Peyer's patch (tissue), 4 donors: ENCODE measurements at regions not wholly inside any gene's neighbourhood (a gene's known extent, or its start where the extent isn't known, plus 50 kb on each side); places are given as distances from the start of the nearest gene placed in this dataset.

Experiments
- DNase-seq, 3 donors: peaks; one replicate each; pipeline ENCODE4 v3.0.0-alpha.2; 2017 to 2019
- H3K27ac ChIP-seq, 4 donors: fragments of 200-600 bp; sonication (generic); one replicate each; pipeline ENCODE4 v1.5.1; 2016 to 2019
- H3K27me3 ChIP-seq, 2 donors: fragments of 200-600 bp; sonication (generic); one replicate each; pipeline ENCODE4 v1.5.1; 2019
- H3K36me3 ChIP-seq, 3 donors: fragments of 200-600 bp; sonication (generic); one replicate each; pipeline ENCODE4 v1.5.1; 2016 to 2019
- H3K4me1 ChIP-seq, 4 donors: fragments of 200-600 bp; sonication (generic); one replicate each; pipeline ENCODE4 v1.5.1; 2016 to 2019
- H3K4me3 ChIP-seq, 4 donors: fragments of 200-600 bp; sonication (generic); 1 replicate in 3 of 4; 2 replicates in 1 of 4; pipeline ENCODE4 v1.5.1; 2016 to 2019; ENCODE audit warnings: mild to moderate bottlenecking in 1 of 4
- H3K9me3 ChIP-seq, 4 donors: fragments of 200-600 bp; sonication (generic); one replicate each; pipeline ENCODE4 v1.5.1; 2016 to 2019; ENCODE audit warnings: mild to moderate bottlenecking in 1 of 4
- POLR2A ChIP-seq, 2 donors: fragments of 450-650 bp; IDR thresholded peaks; one replicate each; pipeline ENCODE4 v1.5.1; 2017; ENCODE audit warnings: antibody characterized with exemption in 2 of 2, mild to moderate bottlenecking in 2 of 2, moderate library complexity in 2 of 2
- TF ChIP-seq, protein P1 (sequence below), 6 experiments: fragments of 450-650 bp in 4 of 6; fragments of 200-600 bp in 2 of 6; sonication (generic) in 1 of 6; IDR thresholded peaks; one replicate each; pipeline ENCODE4 v1.5.1; 2017 to 2019; ENCODE audit warnings: antibody characterized with exemption in 6 of 6, mild to moderate bottlenecking in 3 of 6, moderate library complexity in 1 of 6

DNA sequence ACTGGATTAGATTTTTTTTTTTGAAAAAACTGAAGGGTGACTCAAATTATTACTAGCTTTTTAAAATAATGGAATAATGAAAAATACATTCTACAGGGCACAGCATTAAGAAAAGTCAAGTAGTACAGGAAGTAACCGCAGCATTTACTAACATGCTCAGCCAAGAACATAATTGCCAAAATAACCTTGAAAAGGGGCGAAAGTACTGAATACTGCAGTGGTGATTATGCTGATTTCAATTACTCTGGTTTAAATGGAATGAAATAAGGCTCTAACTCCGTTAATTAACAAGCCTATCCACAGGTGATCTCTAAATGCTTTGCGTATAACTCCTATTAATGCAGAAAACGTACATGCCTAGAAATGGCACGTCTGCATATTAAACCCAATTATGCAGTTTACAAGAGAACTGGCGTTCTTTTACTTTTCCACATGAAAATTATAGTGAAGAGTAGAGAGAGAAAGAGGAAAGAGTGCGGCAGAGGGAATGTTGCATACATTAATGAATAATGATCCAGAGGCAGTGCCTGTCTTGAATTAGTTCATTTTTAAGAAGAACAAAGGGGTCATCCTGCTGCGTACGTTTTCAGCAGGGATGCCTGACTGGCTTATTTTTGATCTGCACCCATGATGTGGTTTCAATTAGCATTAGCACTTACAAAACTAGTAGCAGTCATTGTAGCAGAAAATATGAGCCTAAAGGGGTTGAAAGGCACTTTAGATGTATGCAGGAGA is 612.4 kb downstream of the NYAP2 start:
- TF ChIP-seq, protein P1, sequence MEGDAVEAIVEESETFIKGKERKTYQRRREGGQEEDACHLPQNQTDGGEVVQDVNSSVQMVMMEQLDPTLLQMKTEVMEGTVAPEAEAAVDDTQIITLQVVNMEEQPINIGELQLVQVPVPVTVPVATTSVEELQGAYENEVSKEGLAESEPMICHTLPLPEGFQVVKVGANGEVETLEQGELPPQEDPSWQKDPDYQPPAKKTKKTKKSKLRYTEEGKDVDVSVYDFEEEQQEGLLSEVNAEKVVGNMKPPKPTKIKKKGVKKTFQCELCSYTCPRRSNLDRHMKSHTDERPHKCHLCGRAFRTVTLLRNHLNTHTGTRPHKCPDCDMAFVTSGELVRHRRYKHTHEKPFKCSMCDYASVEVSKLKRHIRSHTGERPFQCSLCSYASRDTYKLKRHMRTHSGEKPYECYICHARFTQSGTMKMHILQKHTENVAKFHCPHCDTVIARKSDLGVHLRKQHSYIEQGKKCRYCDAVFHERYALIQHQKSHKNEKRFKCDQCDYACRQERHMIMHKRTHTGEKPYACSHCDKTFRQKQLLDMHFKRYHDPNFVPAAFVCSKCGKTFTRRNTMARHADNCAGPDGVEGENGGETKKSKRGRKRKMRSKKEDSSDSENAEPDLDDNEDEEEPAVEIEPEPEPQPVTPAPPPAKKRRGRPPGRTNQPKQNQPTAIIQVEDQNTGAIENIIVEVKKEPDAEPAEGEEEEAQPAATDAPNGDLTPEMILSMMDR (IDR thresholded peaks at IDR 0.05) = no peak
- TF ChIP-seq POLR2A (IDR thresholded peaks at IDR 0.05) = no peak
- no peak overlapping the region for H3K27ac ChIP-seq
- H3K9me3 ChIP-seq = no peaks in the 10 kb centered on the region
- H3K4me1 ChIP-seq = no peaks in the 10 kb centered on the region
- no peaks in the 10 kb centered on the region for H3K27me3 ChIP-seq
- no peak for DNase-seq
- H3K4me3 ChIP-seq = no peak overlapping the region
- no peaks in the 10 kb centered on the region for H3K36me3 ChIP-seq

DNA sequence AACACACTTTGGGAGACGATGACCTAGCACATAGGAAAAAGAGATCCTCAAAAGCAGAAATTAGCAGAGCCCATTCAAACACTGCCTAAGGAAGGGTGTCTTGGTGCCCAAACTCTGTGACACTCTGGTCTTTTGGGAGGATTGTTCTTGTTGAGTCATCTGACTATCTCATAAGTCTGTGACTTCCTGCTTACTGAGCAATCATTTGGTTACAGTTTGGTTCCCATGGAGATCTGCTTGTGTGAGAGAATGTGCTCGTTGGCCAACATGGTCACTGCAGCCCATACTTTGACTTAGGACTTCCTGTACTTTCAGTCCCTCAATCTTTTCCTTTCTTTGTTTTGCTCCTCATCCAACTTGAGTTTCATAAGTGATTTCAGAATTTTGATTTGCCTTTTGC is 602.9 kb downstream of the NYAP2 start:
- H3K4me1 ChIP-seq = no peaks in the 10 kb centered on the region
- no peaks in the 10 kb centered on the region for H3K27me3 ChIP-seq
- no peaks in the 10 kb centered on the region for H3K36me3 ChIP-seq
- no peaks in the 10 kb centered on the region for H3K9me3 ChIP-seq
- TF ChIP-seq, protein P1 (IDR thresholded peaks at IDR 0.05) = no peak
- TF ChIP-seq POLR2A (IDR thresholded peaks at IDR 0.05) = no peak
- no peak overlapping the region for H3K4me3 ChIP-seq
- no peak for DNase-seq
- no peak overlapping the region for H3K27ac ChIP-seq

GRCh38 chr2:226001716-226002115 is 602.2 kb downstream of the NYAP2 start:
- Histone ChIP-seq H3K9me3 (no peaks in the 10 kb centered on the region), H3K4me1 (no peaks in the 10 kb centered on the region), H3K36me3 (no peaks in the 10 kb centered on the region), H3K27me3 (no peaks in the 10 kb centered on the region), H3K4me3 (no peak overlapping the region), H3K27ac (no peak overlapping the region)
- DNase-seq = no peak
- no peak for TF ChIP-seq POLR2A (IDR thresholded peaks at IDR 0.05)
- TF ChIP-seq, protein P1 (IDR thresholded peaks at IDR 0.05) = no peak

DNA sequence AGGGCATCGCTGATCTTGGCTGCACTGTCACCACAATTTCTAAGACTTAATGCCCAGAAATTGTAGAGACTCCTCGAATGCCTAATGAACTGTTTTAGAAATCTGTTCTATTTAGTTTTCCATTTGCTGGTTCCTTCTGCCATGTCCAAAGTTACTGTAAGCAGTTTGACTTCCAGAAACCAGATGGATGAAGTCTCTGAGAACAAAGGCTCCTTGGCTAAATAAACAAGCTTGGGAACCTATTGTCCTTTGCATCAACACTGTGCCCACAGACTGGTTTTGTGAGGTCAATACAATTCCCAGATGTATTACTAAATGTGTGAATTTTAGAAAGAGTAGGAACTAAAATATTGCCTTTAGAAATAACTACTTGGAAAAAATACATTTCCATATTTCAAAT is 600.2 kb downstream of the NYAP2 start:
- TF ChIP-seq, protein P1 (IDR thresholded peaks at IDR 0.05) = no peak
- no peak for TF ChIP-seq POLR2A (IDR thresholded peaks at IDR 0.05)
- no peak for DNase-seq
- no peaks in the 10 kb centered on the region for H3K4me1 ChIP-seq

DNA sequence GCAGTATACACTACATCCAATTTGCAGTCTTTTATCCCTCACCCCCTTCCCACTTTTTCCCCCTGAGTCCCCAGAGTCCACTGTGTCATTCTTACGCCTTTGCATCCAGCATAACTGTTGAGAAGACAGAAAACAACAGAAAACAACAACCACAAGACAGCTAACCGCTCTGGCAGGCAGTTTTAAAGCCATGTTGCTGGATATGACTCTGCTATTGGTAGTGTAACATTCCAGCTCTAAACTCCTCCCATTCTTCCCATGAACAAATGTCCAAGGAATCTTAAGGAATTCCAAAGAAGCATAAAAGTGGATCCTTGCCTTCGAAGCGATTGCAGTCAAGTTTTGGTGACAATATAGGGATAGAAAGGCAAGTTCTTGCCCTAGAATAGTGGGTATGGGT is 599.1 kb downstream of the NYAP2 start:
- no peaks in the 10 kb centered on the region for H3K27me3 ChIP-seq
- TF ChIP-seq, protein P1 (IDR thresholded peaks at IDR 0.05) = no peak
- TF ChIP-seq POLR2A (IDR thresholded peaks at IDR 0.05) = no peak
- no peak for DNase-seq
- H3K4me1 ChIP-seq = no peaks in the 10 kb centered on the region
- no peaks in the 10 kb centered on the region for H3K9me3 ChIP-seq
- H3K36me3 ChIP-seq = no peaks in the 10 kb centered on the region
- no peak overlapping the region for H3K4me3 ChIP-seq
- H3K27ac ChIP-seq = no peak overlapping the region

More for the DNA sequence above, 600.2 kb downstream of the NYAP2 start:
- no peaks in the 10 kb centered on the region for H3K27me3 ChIP-seq
- H3K36me3 ChIP-seq = no peaks in the 10 kb centered on the region
- H3K27ac ChIP-seq = no peak overlapping the region
- no peaks in the 10 kb centered on the region for H3K9me3 ChIP-seq
- H3K4me3 ChIP-seq = no peak overlapping the region
